Esophagus muscularis mucosa (tissue), 4 donors: ENCODE measurements at regions not wholly inside any gene's neighbourhood (a gene's known extent, or its start where the extent isn't known, plus 50 kb on each side); places are given as distances from the start of the nearest gene placed in this dataset.

Source experiments
- DNase-seq: peaks from one replicate; pipeline ENCODE4 v3.0.0-alpha.2; 2017; ENCODE audit errors: extremely low spot score
- H3K27ac ChIP-seq, 4 donors: fragments of 200-600 bp; sonication (generic); replicated peaks in 1 of 4; 1 replicate in 3 of 4; 2 replicates in 1 of 4; pipeline ENCODE4 v1.5.1; 2016 to 2019; ENCODE audit warnings: mild to moderate bottlenecking in 1 of 4
- H3K27me3 ChIP-seq, 4 donors: fragments of 200-600 bp; sonication (generic); one replicate each; pipeline versions ENCODE4 v1.5.1 to v1.6.0; 2016 to 2019
- H3K36me3 ChIP-seq, 4 donors: fragments of 200-600 bp; sonication (generic); one replicate each; pipeline ENCODE4 v1.5.1; 2016 to 2019
- H3K4me1 ChIP-seq, 4 donors: fragments of 200-600 bp; sonication (generic); one replicate each; pipeline ENCODE4 v1.5.1; 2016 to 2019
- H3K4me3 ChIP-seq, 4 donors: fragments of 200-600 bp; sonication (generic); 1 replicate in 2 of 4; 2 replicates in 2 of 4; pipeline ENCODE4 v1.5.1; 2016 to 2019; ENCODE audit warnings: mild to moderate bottlenecking in 4 of 4, moderate library complexity in 1 of 4
- H3K9me3 ChIP-seq, 4 donors: fragments of 200-600 bp; sonication (generic); 1 replicate in 3 of 4; 2 replicates in 1 of 4; pipeline ENCODE4 v1.5.1; 2016 to 2019
- EP300 ChIP-seq: sonication (generic); formaldehyde crosslinking; IDR thresholded peaks from one replicate; pipeline ENCODE4 v1.6.1; 2017; ENCODE audit warnings: antibody characterized with exemption
- POLR2A ChIP-seq: fragments of 450-650 bp; IDR thresholded peaks from one replicate; pipeline ENCODE4 v1.6.1; 2017; ENCODE audit warnings: antibody characterized with exemption, moderate library complexity, mild to moderate bottlenecking, low read depth
- POLR2AphosphoS5 ChIP-seq, 2 donors: sonication (generic); formaldehyde crosslinking; IDR thresholded peaks; one replicate each; pipeline ENCODE4 v1.6.1; 2017; ENCODE audit warnings: antibody characterized with exemption in 2 of 2
- WGBS: methylation state at CpG from one replicate; pipeline ENCODE4 v1.1.5; 2018; 5-methylcytosine and 5-hydroxymethylcytosine counted together
- intact Hi-C: fragments of 100-400 bp; cut with DNase I; formaldehyde crosslinking; loops from one replicate; pipeline ENCODE4 v1.15.1; 2023
- TF ChIP-seq, protein P1 (sequence below), 3 experiments: fragments of 200-600 bp in 2 of 3; fragments of 450-650 bp in 1 of 3; sonication (generic) in 2 of 3; IDR thresholded peaks; one replicate each; pipeline ENCODE4 v1.5.1; 2017 to 2019; ENCODE audit warnings: antibody characterized with exemption in 3 of 3, mild to moderate bottlenecking in 2 of 3, moderate library complexity in 1 of 3

DNA sequence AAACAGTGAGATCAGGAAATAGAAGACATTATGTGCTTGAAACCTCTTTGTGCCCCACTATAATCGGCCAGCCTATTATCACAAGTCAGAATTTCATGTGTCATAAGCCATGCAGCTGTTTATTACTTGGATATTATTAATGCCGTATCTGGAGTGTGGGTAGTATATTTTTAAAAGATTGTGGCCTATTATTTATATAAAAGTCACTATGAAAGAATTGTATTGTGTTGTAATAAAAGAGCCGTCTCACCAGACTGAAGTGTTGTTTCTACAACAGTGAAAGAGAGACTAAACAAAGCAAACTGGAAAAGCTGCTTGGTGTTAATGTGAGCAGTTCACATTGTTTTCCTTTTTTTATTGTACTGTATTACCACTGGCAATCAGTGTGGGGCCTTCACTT, 449.1 kb downstream of the PSAT1 start:
- no peak overlapping the region for H3K27ac ChIP-seq
- H3K27me3 ChIP-seq: no peaks in the 10 kb centered on the region
- intact Hi-C loops: no loop called here
- DNase-seq: no peak
- H3K9me3 ChIP-seq: no peaks in the 10 kb centered on the region
- no peak overlapping the region for H3K4me3 ChIP-seq
- H3K36me3 ChIP-seq: no peaks in the 10 kb centered on the region
- TF ChIP-seq POLR2A (no peak), POLR2AphosphoS5 (IDR thresholded peaks at IDR 0.05) (no peak), EP300 (no peak)
- TF ChIP-seq, protein P1, sequence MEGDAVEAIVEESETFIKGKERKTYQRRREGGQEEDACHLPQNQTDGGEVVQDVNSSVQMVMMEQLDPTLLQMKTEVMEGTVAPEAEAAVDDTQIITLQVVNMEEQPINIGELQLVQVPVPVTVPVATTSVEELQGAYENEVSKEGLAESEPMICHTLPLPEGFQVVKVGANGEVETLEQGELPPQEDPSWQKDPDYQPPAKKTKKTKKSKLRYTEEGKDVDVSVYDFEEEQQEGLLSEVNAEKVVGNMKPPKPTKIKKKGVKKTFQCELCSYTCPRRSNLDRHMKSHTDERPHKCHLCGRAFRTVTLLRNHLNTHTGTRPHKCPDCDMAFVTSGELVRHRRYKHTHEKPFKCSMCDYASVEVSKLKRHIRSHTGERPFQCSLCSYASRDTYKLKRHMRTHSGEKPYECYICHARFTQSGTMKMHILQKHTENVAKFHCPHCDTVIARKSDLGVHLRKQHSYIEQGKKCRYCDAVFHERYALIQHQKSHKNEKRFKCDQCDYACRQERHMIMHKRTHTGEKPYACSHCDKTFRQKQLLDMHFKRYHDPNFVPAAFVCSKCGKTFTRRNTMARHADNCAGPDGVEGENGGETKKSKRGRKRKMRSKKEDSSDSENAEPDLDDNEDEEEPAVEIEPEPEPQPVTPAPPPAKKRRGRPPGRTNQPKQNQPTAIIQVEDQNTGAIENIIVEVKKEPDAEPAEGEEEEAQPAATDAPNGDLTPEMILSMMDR (IDR thresholded peaks at IDR 0.05): no peak
- no peaks in the 10 kb centered on the region for H3K4me1 ChIP-seq
- 29% methylated on average over 3 of the region's 3 CpGs for WGBS

DNA sequence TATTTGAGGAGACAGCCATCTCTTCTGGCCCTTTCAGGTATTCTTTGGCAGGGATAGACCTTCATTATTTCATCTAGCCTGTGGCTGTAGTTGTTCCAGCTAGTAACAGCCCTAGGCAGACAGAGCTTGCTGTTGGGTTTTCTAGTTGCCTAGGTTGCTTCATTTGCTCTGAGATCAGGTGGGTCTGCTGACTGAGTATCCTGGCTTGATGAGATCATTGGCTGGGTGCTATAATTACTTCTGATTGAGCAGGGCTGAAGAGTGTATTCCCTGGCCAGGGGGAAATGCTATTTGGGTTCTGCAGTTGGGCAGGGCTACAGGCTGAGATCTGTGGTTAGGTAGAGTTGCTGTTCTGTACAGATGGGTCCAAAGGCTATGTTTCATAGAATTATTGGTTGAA, 456.1 kb downstream of the PSAT1 start:
- DNase-seq: no peak
- Histone ChIP-seq H3K4me1 (no peaks in the 10 kb centered on the region), H3K27me3 (no peaks in the 10 kb centered on the region), H3K27ac (no peak overlapping the region), H3K36me3 (no peaks in the 10 kb centered on the region), H3K9me3 (no peaks in the 10 kb centered on the region), H3K4me3 (no peak overlapping the region)
- intact Hi-C loops: no loop called here
- no peak for TF ChIP-seq POLR2A
- TF ChIP-seq EP300: no peak
- no peak for TF ChIP-seq POLR2AphosphoS5 (IDR thresholded peaks at IDR 0.05)

DNA sequence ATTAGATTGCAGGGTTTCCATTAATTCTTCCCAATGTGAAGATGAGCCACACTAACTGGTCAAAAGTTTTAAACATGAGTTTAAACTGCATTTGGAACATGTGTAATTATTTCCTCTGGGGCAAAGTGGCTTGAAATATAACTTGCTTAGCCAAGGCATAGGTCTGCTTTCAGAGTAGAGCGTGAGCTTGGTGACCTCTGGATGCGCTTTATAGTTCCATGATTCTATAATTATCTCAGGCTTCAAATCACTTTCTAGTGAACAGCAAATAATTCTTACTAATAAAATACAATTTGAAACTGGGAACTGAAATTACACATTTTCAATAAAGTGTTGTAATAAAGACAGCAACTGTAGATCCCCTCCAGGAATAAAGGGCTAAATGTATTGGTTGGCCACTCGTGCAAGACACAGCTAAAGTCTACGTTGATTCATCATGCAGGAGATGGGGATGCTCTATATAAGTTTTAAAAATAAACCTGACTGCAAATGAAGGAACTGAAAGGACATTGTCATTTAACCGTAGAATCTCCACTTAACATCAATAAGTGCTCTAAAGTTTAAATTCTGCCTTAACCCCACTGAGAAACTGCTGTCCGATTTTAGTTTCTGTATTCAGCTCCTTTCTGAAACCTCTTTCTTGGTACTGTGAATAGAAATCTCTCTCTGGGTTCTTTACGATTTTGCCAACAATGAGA, 460.0 kb downstream of the PSAT1 start:
- no peaks in the 10 kb centered on the region for H3K9me3 ChIP-seq
- intact Hi-C loops: no loop called here
- TF ChIP-seq POLR2A (no peak), EP300 (no peak), POLR2AphosphoS5 (IDR thresholded peaks at IDR 0.05) (no peak)
- TF ChIP-seq, protein P1 (IDR thresholded peaks at IDR 0.05): no peak

DNA sequence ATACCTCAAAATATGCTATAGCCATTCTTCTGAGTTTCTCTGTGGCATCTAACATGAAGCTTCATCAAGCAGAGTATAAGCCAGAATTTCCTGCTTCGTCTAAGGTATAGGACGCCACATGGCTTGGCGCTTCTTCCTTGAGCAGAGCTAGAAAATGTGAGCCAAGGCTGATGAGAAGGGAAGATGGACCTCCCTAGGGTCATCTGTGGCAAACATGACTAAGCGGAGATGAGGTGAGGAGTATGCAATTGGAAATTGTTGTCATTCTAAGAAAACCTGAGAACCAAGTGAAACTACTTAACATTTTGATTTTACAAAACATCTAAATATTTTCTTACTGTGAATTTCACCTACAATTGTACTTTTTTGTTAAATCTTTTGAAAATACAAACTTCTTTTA, 466.5 kb downstream of the PSAT1 start:
- Histone ChIP-seq H3K27me3 (no peaks in the 10 kb centered on the region), H3K4me3 (no peak overlapping the region), H3K4me1 (no peaks in the 10 kb centered on the region), H3K36me3 (no peaks in the 10 kb centered on the region), H3K27ac (no peak overlapping the region), H3K9me3 (no peaks in the 10 kb centered on the region)
- WGBS: 95% methylated on average over 4 of the region's 4 CpGs
- TF ChIP-seq, protein P1 (IDR thresholded peaks at IDR 0.05): no peak
- TF ChIP-seq EP300 (no peak), POLR2A (no peak), POLR2AphosphoS5 (IDR thresholded peaks at IDR 0.05) (no peak)
- intact Hi-C loops: no loop called here
- no peak for DNase-seq

More for the DNA sequence above, 460.0 kb downstream of the PSAT1 start:
- Histone ChIP-seq H3K4me3 (no peak overlapping the region), H3K27me3 (no peaks in the 10 kb centered on the region), H3K4me1 (no peaks in the 10 kb centered on the region), H3K27ac (no peak overlapping the region), H3K36me3 (no peaks in the 10 kb centered on the region)
- DNase-seq: no peak
- WGBS: 84% methylated on average over 7 of the region's 7 CpGs

DNA sequence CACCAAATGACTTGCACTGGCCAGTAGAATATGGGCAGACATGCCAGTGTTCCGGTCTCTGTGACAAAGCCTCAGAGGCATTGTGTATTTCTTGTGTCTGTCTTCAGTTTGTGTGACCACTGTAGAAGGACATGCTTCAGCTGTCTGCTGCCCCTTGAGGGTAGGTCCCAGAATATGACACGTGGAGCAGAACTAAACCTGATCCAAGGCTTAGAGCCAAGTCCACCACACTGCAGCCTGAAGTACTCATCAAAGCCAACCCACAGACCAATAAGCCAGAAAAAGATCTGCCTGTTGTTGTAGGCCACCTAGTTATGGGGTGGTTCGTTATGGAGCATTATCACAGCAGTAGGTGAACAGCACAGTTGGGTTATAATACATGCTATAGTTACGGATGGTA, 468.9 kb downstream of the PSAT1 start:
- Histone ChIP-seq H3K4me3 (no peak overlapping the region), H3K9me3 (no peaks in the 10 kb centered on the region), H3K27ac (no peak overlapping the region), H3K4me1 (no peaks in the 10 kb centered on the region), H3K27me3 (no peaks in the 10 kb centered on the region), H3K36me3 (no peaks in the 10 kb centered on the region)
- no peak for TF ChIP-seq EP300
- no peak for TF ChIP-seq POLR2A
- TF ChIP-seq, protein P1 (IDR thresholded peaks at IDR 0.05): no peak
- TF ChIP-seq POLR2AphosphoS5 (IDR thresholded peaks at IDR 0.05): no peak
- no peak for DNase-seq
- intact Hi-C loops: no loop called here
- 94% methylated on average over 3 of the region's 4 CpGs for WGBS
